HPDE6-E6E7 (cell line): ENCODE measurements at regions not wholly inside any gene's neighbourhood (a gene's known extent, or its start where the extent isn't known, plus 50 kb on each side); places are given as distances from the start of the nearest gene placed in this dataset.
"Not testable (repeated sequence)": the region's sequence is repeated elsewhere in the genome, so short reads cannot be mapped to it uniquely, and the experiment has no call there.

Experiments used
- DNase-seq: peaks from one replicate; pipeline ENCODE4 v3.0.0; 2011; ENCODE audit warnings: missing footprints; ENCODE audit errors: extremely low spot score

GRCh38 chr14:106347890-106348755, 821.7 kb downstream of the TMEM121 start:
- DNase-seq = no peak

GRCh38 chr14:106348873-106349540, 822.6 kb downstream of the TMEM121 start:
- DNase-seq = not testable (repeated sequence)

GRCh38 chr14:106349678-106350457, 823.5 kb downstream of the TMEM121 start:
- DNase-seq = not testable (repeated sequence)

- DNase-seq = not testable (repeated sequence)
Observed at GRCh38 chr14:106355007-106355791, 828.8 kb downstream of the TMEM121 start.

- not testable (repeated sequence) for DNase-seq
Observed at GRCh38 chr14:106355881-106356642, 829.7 kb downstream of the TMEM121 start.

GRCh38 chr14:106356643-106356930, 830.2 kb downstream of the TMEM121 start:
- not testable (repeated sequence) for DNase-seq

GRCh38 chr14:106359157-106359887, 832.9 kb downstream of the TMEM121 start:
- not testable (repeated sequence) for DNase-seq

- not testable (repeated sequence) for DNase-seq
Observed at GRCh38 chr14:106365371-106365770, 839.0 kb downstream of the TMEM121 start.

GRCh38 chr14:106365894-106366293, 839.5 kb downstream of the TMEM121 start:
- DNase-seq = not testable (repeated sequence)

- DNase-seq = not testable (repeated sequence)
Observed at GRCh38 chr14:106366971-106367370, 840.6 kb downstream of the TMEM121 start.

- not testable (repeated sequence) for DNase-seq
Observed at GRCh38 chr14:106369456-106369855, 843.1 kb downstream of the TMEM121 start.

- DNase-seq = no peak
Observed at GRCh38 chr14:106372870-106373652, 846.7 kb downstream of the TMEM121 start.

GRCh38 chr14:106373653-106374110, 847.3 kb downstream of the TMEM121 start:
- DNase-seq = not testable (repeated sequence)

- no peak for DNase-seq
Observed at GRCh38 chr14:106377432-106377831, 851.0 kb downstream of the TMEM121 start.

GRCh38 chr14:106378191-106378590, 851.8 kb downstream of the TMEM121 start:
- DNase-seq = no peak

- DNase-seq = no peak
Observed at GRCh38 chr14:106380740-106381139, 854.4 kb downstream of the TMEM121 start.

GRCh38 chr14:106389186-106389585, 862.8 kb downstream of the TMEM121 start:
- not testable (repeated sequence) for DNase-seq

- no peak for DNase-seq
Observed at GRCh38 chr14:106390401-106390800, 864.0 kb downstream of the TMEM121 start.

- no peak for DNase-seq
Observed at GRCh38 chr14:106390947-106391346, 864.6 kb downstream of the TMEM121 start.
